Neural cell (in vitro differentiated cells): ENCODE measurements at regions not wholly inside any gene's neighbourhood (a gene's known extent, or its start where the extent isn't known, plus 50 kb on each side); places are given as distances from the start of the nearest gene placed in this dataset.

Source experiments
- CTCF ChIP-seq: fragments of 450-650 bp; IDR thresholded peaks from 2 replicates; pipeline ENCODE4 v1.5.1; 2014; ENCODE audit warnings: antibody characterized with exemption, mild to moderate bottlenecking, moderate library complexity; ENCODE audit not compliant: poor library complexity, severe bottlenecking
- EZH2 ChIP-seq: fragments of 200-600, 300-800 bp; shearing (Covaris generic), sonication (generic); IDR thresholded peaks from 2 replicates; pipeline ENCODE4 v1.6.1; 2014; ENCODE audit warnings: antibody characterized with exemption, low read length, borderline replicate concordance, mild to moderate bottlenecking; ENCODE audit not compliant: insufficient read depth, poor library complexity, severe bottlenecking
- MXI1 ChIP-seq: fragments of 450-650 bp; conservative IDR thresholded peaks from 2 replicates; pipeline ENCODE4 v1.6.1; 2014; ENCODE audit warnings: antibody characterized with exemption, mild to moderate bottlenecking; ENCODE audit not compliant: poor library complexity, severe bottlenecking
- TAF1 ChIP-seq: IDR thresholded peaks from 2 replicates; pipeline ENCODE4 v1.6.1; 2012; ENCODE audit warnings: low read depth

DNA sequence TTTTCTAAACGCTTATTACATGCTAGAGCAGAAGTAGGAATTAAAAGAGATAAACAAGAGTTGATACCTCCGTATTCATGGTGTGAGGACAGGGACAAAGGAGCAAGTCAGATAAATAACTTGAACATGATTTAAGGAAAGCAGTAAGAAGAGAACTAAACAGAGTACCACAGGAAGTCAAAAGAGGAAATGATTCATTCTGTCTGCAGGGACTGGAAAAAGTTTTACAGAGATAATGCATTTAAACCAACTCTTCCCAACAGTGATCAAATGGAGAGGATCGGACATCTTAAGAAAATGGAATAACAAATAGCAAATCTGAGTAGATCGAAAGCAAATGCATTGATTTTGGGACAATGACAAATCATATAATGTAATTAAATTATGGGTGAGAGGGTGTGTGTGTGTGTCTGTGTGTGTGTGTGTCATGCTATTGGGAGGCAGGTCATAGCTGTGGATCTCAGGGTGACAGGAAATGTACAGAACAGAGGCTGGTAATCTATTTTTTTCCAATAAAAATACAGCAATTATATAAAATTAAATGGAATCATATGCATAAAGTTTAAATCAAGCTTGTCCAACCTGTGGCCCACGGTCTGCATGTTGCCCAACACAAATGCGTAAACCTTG, 113.4 kb downstream of the MC4R start:
- TF ChIP-seq CTCF (no peak), TAF1 (no peak), EZH2 (no peak), MXI1 (no peak)
